ENCODE measurements at regions not wholly inside any gene's neighbourhood (a gene's known extent, or its start where the extent isn't known, plus 50 kb on each side); places are given as distances from the start of the nearest gene placed in this dataset.
"Not testable (repeated sequence)": the region's sequence is repeated elsewhere in the genome, so short reads cannot be mapped to it uniquely, and the experiment has no call there.

DNA sequence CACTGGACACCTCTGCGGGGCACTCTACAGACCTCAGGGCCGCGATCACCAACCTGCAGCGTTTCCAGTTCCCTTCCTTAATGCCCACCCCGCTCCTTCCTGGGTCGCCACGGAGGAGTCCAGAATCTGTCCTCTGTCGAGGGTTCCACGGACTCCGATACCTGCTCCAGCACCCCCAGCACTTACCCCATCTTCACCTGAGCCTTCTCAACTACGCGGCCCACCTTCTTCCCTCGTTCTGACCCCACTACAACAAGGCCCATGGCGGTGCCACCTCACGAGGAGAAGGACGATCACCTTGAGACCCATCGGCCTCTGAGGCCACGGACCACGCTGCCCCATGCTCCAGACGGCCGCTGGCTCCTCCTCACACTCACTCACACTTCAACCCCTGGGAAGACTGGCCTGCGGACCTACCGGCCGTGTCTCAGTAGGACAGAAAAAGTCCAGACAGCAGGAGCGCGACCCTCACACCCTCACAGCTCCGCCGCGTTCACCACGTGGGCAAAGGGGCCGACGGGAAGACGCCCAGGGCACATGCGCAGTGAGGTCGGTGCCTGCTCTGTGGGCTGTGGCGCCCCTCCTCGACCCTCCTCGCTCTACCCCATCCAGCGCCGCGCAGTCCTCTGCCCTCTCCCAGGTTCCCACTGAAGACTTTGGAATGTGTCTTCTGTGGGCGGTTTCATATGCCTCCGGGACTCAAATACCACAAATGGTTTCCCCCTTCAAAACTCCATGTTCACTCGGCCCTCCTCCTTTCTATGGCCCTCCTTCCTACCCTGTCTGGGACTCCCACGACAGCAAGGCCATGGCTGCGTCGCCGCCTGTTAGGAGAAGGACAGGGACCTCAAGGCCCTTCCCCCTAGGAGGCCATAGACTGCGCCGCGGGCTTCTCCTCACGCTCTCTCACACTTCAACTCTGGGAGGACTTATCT is 193.9 kb upstream of the PHF14 start:
- H3K9me2 ChIP-seq (replicated peaks; ENCODE audit: insufficient read depth, low read length): no peaks in the 10 kb centered on the region
- H3K4me3 ChIP-seq (ENCODE audit: low read length): no peak overlapping the region
- H2AFZ ChIP-seq (ENCODE audit: low read length): no peak overlapping the region
- no peaks in the 10 kb centered on the region for H3F3A ChIP-seq (ENCODE audit: insufficient read depth, low read length)
- H3K36me3 ChIP-seq (replicated peaks; ENCODE audit: insufficient read depth, low read length): no peaks in the 10 kb centered on the region
- DNase-seq: no peak
- no peak overlapping the region for H3K4me2 ChIP-seq (ENCODE audit: low read depth, low read length)
- H3K79me2 ChIP-seq (ENCODE audit: low read length): no peaks in the 10 kb centered on the region
- no peak overlapping the region for H3K9ac ChIP-seq (ENCODE audit: low read length)
- no peaks in the 10 kb centered on the region for H3K4me1 ChIP-seq (ENCODE audit: low read length)
- no peak for TF ChIP-seq EZH2 (optimal IDR thresholded peaks at IDR 0.05; ENCODE audit: low read depth, low read length)
- no peak for TF ChIP-seq CTCF (IDR thresholded peaks at IDR 0.05; ENCODE audit: low read length)
- TF ChIP-seq EZH2phosphoT487 (IDR thresholded peaks at IDR 0.05; ENCODE audit: low read length): no peak
- no peaks in the 10 kb centered on the region for H3K27me3 ChIP-seq (replicated peaks; ENCODE audit: insufficient read depth, low read length)
- H4K20me1 ChIP-seq (ENCODE audit: insufficient read depth, low read length): no peaks in the 10 kb centered on the region
- no peak overlapping the region for H3K27ac ChIP-seq (ENCODE audit: low read length)
- no peaks in the 10 kb centered on the region for H3K9me3 ChIP-seq (replicated peaks; ENCODE audit: insufficient read depth, low read length)

DNA sequence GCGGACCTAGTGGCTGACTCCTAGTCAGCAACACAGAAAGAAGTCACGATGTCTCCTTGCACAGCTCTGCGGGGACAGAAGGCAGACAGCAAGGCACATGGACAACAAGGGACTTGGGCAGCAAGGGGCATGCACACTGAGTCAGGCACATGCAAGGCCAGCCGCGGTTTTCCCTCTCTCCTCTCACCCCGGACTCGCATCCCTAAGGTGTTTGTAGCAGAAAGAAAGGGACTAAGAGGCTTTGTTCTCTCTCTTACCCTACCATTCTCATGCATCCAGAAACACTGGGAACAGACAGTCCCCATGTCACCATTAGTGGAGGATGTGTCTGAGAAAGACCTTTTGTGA is 193.3 kb upstream of the PHF14 start:
- Histone ChIP-seq H3F3A (ENCODE audit: insufficient read depth, low read length) (no peaks in the 10 kb centered on the region), H2AFZ (ENCODE audit: low read length) (no peak overlapping the region), H3K27ac (ENCODE audit: low read length) (no peak overlapping the region), H3K9me2 (replicated peaks; ENCODE audit: insufficient read depth, low read length) (no peaks in the 10 kb centered on the region), H3K9ac (ENCODE audit: low read length) (no peak overlapping the region), H3K9me3 (replicated peaks; ENCODE audit: insufficient read depth, low read length) (no peaks in the 10 kb centered on the region), H4K20me1 (ENCODE audit: insufficient read depth, low read length) (no peaks in the 10 kb centered on the region), H3K4me1 (ENCODE audit: low read length) (no peaks in the 10 kb centered on the region), H3K79me2 (ENCODE audit: low read length) (no peaks in the 10 kb centered on the region), H3K4me3 (ENCODE audit: low read length) (no peak overlapping the region), H3K27me3 (replicated peaks; ENCODE audit: insufficient read depth, low read length) (no peaks in the 10 kb centered on the region), H3K36me3 (replicated peaks; ENCODE audit: insufficient read depth, low read length) (no peaks in the 10 kb centered on the region), H3K4me2 (ENCODE audit: low read depth, low read length) (no peak overlapping the region)
- no peak for DNase-seq
- TF ChIP-seq EZH2phosphoT487 (IDR thresholded peaks at IDR 0.05; ENCODE audit: low read length) (no peak), EZH2 (optimal IDR thresholded peaks at IDR 0.05; ENCODE audit: low read depth, low read length) (no peak)

GRCh38 chr7:10786976-10787375 is 186.7 kb upstream of the PHF14 start:
- not testable (repeated sequence) for DNase-seq; H3K36me3 ChIP-seq (replicated peaks; ENCODE audit: insufficient read depth, low read length); H3K4me1 ChIP-seq (ENCODE audit: low read length); H3K27ac ChIP-seq (ENCODE audit: low read length); H3F3A ChIP-seq (ENCODE audit: insufficient read depth, low read length); H3K4me3 ChIP-seq (ENCODE audit: low read length); H3K27me3 ChIP-seq (replicated peaks; ENCODE audit: insufficient read depth, low read length); H2AFZ ChIP-seq (ENCODE audit: low read length); H3K79me2 ChIP-seq (ENCODE audit: low read length); H3K4me2 ChIP-seq (ENCODE audit: low read depth, low read length); H3K9me2 ChIP-seq (replicated peaks; ENCODE audit: insufficient read depth, low read length); H3K9me3 ChIP-seq (replicated peaks; ENCODE audit: insufficient read depth, low read length); H4K20me1 ChIP-seq (ENCODE audit: insufficient read depth, low read length); H3K9ac ChIP-seq (ENCODE audit: low read length)

DNA sequence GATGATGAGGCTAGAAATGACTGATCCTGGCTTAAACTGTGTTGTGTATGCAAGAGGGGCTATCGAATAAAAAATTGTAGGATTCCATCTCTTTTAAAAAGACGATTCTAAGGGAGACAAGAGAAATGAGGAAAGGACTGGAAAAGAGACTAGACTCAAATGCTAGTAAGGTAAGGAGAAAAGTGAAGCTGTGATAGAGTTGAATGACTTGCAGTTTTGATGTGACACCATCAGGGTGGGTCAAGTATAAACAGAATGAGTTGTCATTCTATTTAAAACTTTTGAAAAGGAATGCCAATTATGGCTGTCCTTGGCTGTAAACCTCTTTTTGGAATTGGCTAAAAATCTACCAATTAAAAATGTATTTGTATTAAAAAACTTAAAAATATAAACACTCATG is 184.5 kb upstream of the PHF14 start:
- Histone ChIP-seq H3K27me3 (replicated peaks; ENCODE audit: insufficient read depth, low read length) (no peaks in the 10 kb centered on the region), H3K4me3 (ENCODE audit: low read length) (no peak overlapping the region), H2AFZ (ENCODE audit: low read length) (no peak overlapping the region), H3K79me2 (ENCODE audit: low read length) (no peaks in the 10 kb centered on the region), H3K9me3 (replicated peaks; ENCODE audit: insufficient read depth, low read length) (no peaks in the 10 kb centered on the region), H3K9me2 (replicated peaks; ENCODE audit: insufficient read depth, low read length) (no peaks in the 10 kb centered on the region), H3K9ac (ENCODE audit: low read length) (no peak overlapping the region), H4K20me1 (ENCODE audit: insufficient read depth, low read length) (no peaks in the 10 kb centered on the region), H3K4me1 (ENCODE audit: low read length) (no peaks in the 10 kb centered on the region), H3K36me3 (replicated peaks; ENCODE audit: insufficient read depth, low read length) (no peaks in the 10 kb centered on the region), H3K27ac (ENCODE audit: low read length) (no peak overlapping the region), H3K4me2 (ENCODE audit: low read depth, low read length) (no peak overlapping the region), H3F3A (ENCODE audit: insufficient read depth, low read length) (no peaks in the 10 kb centered on the region)
- DNase-seq: no peak
- no peak for TF ChIP-seq EZH2phosphoT487 (IDR thresholded peaks at IDR 0.05; ENCODE audit: low read length)
- no peak for TF ChIP-seq EZH2 (optimal IDR thresholded peaks at IDR 0.05; ENCODE audit: low read depth, low read length)
- no peak for TF ChIP-seq CTCF (IDR thresholded peaks at IDR 0.05; ENCODE audit: low read length)

All from MM.1S (cell line).